ENCODE measurements at regions not wholly inside any gene's neighbourhood (a gene's known extent, or its start where the extent isn't known, plus 50 kb on each side); places are given as distances from the start of the nearest gene placed in this dataset.
"Not testable (repeated sequence)": the region's sequence is repeated elsewhere in the genome, so short reads cannot be mapped to it uniquely, and the experiment has no call there.

DNA sequence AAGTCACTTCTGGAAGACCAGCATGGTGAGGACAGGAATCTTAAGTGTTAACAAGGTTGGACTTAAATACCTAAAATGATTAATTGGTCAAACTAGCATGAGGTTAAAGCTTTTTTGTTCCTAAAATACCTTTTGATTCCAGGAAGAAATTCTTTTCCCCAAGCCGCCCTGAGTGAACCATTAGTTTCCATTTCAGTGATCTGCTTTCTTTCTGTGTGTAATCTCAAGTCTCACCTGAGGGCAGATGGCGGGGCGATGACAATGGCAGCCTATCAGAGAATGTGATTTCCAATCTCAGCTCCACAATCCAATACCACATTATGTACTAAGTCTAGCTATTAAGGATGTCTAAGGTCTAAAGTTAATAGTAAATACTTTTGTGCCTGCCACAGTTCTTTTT is 390.9 kb upstream of the SGCG start:
- no peak for DNase-seq (ENCODE audit: low spot score)
- TF ChIP-seq, protein P1, sequence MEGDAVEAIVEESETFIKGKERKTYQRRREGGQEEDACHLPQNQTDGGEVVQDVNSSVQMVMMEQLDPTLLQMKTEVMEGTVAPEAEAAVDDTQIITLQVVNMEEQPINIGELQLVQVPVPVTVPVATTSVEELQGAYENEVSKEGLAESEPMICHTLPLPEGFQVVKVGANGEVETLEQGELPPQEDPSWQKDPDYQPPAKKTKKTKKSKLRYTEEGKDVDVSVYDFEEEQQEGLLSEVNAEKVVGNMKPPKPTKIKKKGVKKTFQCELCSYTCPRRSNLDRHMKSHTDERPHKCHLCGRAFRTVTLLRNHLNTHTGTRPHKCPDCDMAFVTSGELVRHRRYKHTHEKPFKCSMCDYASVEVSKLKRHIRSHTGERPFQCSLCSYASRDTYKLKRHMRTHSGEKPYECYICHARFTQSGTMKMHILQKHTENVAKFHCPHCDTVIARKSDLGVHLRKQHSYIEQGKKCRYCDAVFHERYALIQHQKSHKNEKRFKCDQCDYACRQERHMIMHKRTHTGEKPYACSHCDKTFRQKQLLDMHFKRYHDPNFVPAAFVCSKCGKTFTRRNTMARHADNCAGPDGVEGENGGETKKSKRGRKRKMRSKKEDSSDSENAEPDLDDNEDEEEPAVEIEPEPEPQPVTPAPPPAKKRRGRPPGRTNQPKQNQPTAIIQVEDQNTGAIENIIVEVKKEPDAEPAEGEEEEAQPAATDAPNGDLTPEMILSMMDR (IDR thresholded peaks at IDR 0.05): no peak
- Histone ChIP-seq H3K9me3 (no peaks in the 10 kb centered on the region), H3K27me3 (replicated peaks; ENCODE audit: insufficient read depth) (no peaks in the 10 kb centered on the region), H3K36me3 (no peaks in the 10 kb centered on the region), H3K27ac (no peak overlapping the region), H3K4me3 (no peak overlapping the region), H3K4me1 (ENCODE audit: control insufficient read depth in 1 of 2, low read depth in 2 of 2) (no peaks in the 10 kb centered on the region)
- no peak for ATAC-seq (ENCODE audit: insufficient number of reproducible peaks, low FRiP score, low read depth)

DNA sequence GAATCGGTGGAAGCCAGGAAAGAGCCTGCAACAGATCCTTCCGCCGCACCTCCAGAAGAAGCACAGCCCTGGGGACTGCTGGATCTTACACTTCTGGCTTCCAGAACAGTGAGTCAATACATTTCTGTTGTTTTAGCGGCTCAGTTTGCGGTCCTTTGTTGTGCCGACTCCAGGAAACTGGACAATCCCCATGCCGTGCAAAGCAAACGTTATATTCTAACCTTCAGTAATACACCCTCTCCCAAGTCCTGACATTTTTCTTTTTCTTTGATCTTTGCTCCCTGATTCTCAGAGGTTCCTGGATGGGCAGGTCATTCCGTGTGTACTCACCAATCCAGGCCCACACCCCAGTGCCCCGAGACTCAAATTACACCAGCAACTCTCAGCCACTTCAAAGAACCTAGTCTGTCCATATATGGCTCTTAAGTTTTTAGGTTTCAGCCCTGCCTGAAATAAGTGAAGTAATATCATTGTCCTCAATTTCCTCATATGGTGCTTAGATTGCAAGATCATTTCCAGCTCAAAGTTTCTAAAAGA is 387.1 kb upstream of the SGCG start:
- TF ChIP-seq, protein P1 (IDR thresholded peaks at IDR 0.05): no peak
- no peaks in the 10 kb centered on the region for H3K27me3 ChIP-seq (replicated peaks; ENCODE audit: insufficient read depth)
- H3K36me3 ChIP-seq: no peaks in the 10 kb centered on the region
- no peaks in the 10 kb centered on the region for H3K4me1 ChIP-seq (ENCODE audit: control insufficient read depth in 1 of 2, low read depth in 2 of 2)
- ATAC-seq (ENCODE audit: insufficient number of reproducible peaks, low FRiP score, low read depth): no peak
- no peaks in the 10 kb centered on the region for H3K9me3 ChIP-seq
- no peak overlapping the region for H3K27ac ChIP-seq
- no peak for DNase-seq (ENCODE audit: low spot score)
- no peak overlapping the region for H3K4me3 ChIP-seq

DNA sequence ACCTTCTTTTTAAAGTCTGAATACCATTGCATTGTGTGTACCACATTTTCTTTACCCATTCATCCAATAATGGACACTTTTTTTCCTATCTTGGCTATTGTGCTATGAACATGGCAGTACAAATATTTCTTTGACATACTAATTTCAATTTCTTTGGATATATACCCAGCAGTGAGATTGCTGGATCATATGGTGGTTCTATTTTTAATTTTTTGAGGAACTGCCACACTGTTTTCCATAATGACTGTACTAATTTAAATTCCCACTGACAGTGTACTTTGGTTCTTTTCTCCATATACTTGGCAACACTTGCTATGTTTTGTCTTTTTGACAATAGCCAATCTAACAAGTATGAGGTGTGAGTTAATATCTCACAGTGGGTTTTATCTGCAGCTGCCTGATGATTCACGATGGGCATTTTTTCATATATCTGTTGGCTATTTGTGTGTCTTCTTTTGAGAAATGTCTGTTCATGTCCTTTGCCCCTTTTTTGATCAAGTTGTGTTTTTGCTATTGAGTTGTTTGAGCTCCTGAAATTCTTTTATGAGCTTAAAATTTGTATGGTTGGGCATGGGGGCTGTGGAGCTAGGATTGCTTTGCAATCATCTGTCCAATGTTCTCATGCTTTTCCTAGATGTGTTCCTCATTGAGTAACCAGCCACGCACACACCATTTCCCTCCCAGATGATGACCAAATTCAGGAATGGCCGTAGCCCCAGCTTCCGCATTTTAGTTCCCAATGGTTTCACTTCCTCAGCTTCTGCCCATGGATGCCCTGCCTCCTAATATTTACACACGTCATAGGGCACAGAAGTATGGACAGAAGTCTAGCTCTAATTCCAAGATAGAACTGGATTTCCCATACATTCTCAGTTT is 380.0 kb upstream of the SGCG start:
- TF ChIP-seq, protein P1 (IDR thresholded peaks at IDR 0.05): no peak
- no peaks in the 10 kb centered on the region for H3K27me3 ChIP-seq (replicated peaks; ENCODE audit: insufficient read depth)
- H3K4me1 ChIP-seq (ENCODE audit: control insufficient read depth in 1 of 2, low read depth in 2 of 2): no peaks in the 10 kb centered on the region
- no peak overlapping the region for H3K4me3 ChIP-seq
- H3K36me3 ChIP-seq: no peaks in the 10 kb centered on the region
- H3K27ac ChIP-seq: no peak overlapping the region
- no peak for ATAC-seq (ENCODE audit: insufficient number of reproducible peaks, low FRiP score, low read depth)
- H3K9me3 ChIP-seq: no peaks in the 10 kb centered on the region
- DNase-seq (ENCODE audit: low spot score): no peak

DNA sequence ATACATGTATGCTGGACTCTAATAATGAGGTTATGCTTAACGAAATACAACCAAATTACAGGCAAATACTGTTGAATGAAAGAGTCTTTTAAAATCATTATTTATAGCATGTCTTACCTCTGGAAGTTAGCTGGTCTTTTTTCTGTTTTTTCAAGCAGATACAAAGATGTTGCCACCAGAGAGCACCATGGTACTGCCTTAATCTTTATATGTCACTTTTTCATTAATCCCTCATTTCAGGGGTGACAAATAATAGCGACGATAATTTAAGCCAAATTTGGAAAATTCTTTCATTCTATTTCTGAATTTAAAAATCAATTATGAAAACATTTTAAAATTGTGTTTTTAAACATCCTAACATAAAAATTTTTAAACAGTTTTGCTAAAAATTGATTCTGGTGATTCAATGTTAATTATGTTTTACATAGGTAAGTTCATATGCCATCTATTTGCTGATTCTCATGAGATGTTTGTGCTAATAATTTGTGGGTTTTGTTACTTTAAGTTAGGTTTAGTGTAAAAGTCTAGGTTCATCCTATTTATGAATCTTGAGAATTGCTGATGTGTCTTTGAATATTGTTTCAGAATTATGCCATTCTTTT is 379.3 kb upstream of the SGCG start:
- DNase-seq (ENCODE audit: low spot score) (no peak), ATAC-seq (ENCODE audit: insufficient number of reproducible peaks, low FRiP score, low read depth) (no peak)
- no peak overlapping the region for H3K4me3 ChIP-seq
- H3K4me1 ChIP-seq (ENCODE audit: control insufficient read depth in 1 of 2, low read depth in 2 of 2): no peaks in the 10 kb centered on the region
- no peaks in the 10 kb centered on the region for H3K9me3 ChIP-seq
- H3K27ac ChIP-seq: no peak overlapping the region
- TF ChIP-seq, protein P1 (IDR thresholded peaks at IDR 0.05): peak; percentile 23
- no peaks in the 10 kb centered on the region for H3K36me3 ChIP-seq
- no peaks in the 10 kb centered on the region for H3K27me3 ChIP-seq (replicated peaks; ENCODE audit: insufficient read depth)

DNA sequence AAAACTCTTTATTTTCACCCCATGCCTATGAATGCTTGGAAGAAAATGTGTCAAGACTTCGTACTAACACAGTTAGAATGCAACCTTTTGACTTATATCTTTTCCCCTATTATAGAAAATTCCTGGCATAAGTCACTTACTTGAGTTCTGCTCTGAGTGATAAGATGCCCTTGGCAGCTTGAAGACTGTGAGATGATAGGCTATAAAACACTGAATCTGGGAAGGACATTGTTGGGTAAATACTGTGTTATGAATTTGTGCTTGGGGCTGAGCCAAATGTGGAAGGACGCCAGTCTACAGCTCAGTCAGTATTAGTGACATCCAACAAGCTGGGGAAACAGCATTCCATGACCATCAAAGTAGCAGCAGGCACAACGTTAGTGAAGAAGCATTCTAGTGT is 368.0 kb upstream of the SGCG start:
- H3K36me3 ChIP-seq: no peaks in the 10 kb centered on the region
- H3K9me3 ChIP-seq: no peaks in the 10 kb centered on the region
- H3K27me3 ChIP-seq (replicated peaks; ENCODE audit: insufficient read depth): no peaks in the 10 kb centered on the region
- H3K4me3 ChIP-seq: no peak overlapping the region
- ATAC-seq (ENCODE audit: insufficient number of reproducible peaks, low FRiP score, low read depth) (no peak), DNase-seq (ENCODE audit: low spot score) (no peak)
- H3K27ac ChIP-seq: no peak overlapping the region
- H3K4me1 ChIP-seq (ENCODE audit: control insufficient read depth in 1 of 2, low read depth in 2 of 2): peaks cover 0 to 12% of the 10 kb centered on the region in 2 donors
- TF ChIP-seq, protein P1 (IDR thresholded peaks at IDR 0.05): no peak

DNA sequence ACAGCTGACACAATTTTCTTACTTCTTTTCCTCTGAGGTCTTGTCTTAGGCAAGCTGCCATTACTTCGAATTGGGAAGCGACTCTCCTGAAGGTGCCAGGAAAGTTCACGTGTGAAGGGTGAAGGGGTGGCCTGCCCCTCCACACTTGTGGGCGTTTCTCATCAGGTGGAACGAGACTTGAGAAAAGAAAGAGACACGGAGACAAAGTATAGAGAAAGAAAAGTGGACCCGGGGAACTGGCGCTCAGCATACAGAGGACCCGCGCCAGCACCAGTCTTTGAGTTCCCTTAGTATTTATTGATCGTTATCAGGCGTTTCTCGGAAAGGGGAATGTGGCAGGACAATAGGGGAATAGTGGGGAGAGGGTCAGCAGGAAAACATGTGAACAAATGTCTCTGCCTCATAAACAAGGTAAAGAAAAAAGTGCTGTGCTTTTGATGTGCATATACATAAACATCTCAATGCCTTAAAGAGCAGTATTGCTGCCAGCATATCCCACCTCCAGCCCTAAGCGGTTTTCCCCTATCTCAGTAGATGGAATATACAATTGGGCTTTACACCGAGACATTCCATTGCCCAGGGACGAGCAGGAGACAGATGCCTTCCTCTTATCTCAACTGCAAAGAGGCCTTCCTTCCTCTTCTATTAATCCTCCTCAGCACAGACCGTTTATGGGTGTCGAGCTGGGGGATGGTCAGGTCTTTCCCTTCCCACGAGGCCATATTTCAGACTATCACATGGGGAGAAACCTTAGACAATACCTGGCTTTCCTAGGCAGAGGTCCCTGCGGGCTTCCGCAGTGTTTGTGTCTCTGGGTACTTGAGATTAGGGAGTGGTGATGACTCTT is 367.0 kb upstream of the SGCG start:
- peak overlapping the region; percentile 25 for H3K4me3 ChIP-seq
- H3K27ac ChIP-seq; DNase-seq (ENCODE audit: low spot score); ATAC-seq (ENCODE audit: insufficient number of reproducible peaks, low FRiP score, low read depth); H3K27me3 ChIP-seq (replicated peaks; ENCODE audit: insufficient read depth); H3K36me3 ChIP-seq; H3K9me3 ChIP-seq: not testable (repeated sequence)
- peaks cover 0 to 12% of the 10 kb centered on the region in 2 donors for H3K4me1 ChIP-seq (ENCODE audit: control insufficient read depth in 1 of 2, low read depth in 2 of 2)

DNA sequence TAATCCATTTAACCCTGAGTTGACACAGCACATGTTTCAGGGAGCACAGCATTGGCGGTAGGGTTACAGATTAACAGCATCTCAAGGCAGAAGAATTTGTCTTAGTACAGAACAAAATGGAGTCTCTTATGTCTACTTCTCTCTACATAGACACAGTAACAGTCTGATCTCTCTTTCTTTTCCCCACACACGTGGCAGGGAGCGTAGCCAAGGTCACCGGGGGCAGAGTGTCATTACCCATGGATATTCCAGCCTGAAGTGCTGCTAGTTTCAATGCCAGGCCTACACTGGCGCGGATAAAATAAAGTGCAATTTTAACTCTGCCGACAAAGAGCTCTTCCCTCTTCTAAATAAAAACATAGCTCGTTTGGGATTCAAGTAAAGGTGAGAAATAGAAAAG is 366.3 kb upstream of the SGCG start:
- DNase-seq (ENCODE audit: low spot score): not testable (repeated sequence)

More for the DNA sequence above, 366.3 kb upstream of the SGCG start:
- peaks cover 0 to 12% of the 10 kb centered on the region in 2 donors for H3K4me1 ChIP-seq (ENCODE audit: control insufficient read depth in 1 of 2, low read depth in 2 of 2)
- H3K9me3 ChIP-seq; H3K27me3 ChIP-seq (replicated peaks; ENCODE audit: insufficient read depth); H3K27ac ChIP-seq; ATAC-seq (ENCODE audit: insufficient number of reproducible peaks, low FRiP score, low read depth); H3K36me3 ChIP-seq; H3K4me3 ChIP-seq: not testable (repeated sequence)
